ENCODE measurements at regions not wholly inside any gene's neighbourhood (a gene's known extent, or its start where the extent isn't known, plus 50 kb on each side); places are given as distances from the start of the nearest gene placed in this dataset.

DNA sequence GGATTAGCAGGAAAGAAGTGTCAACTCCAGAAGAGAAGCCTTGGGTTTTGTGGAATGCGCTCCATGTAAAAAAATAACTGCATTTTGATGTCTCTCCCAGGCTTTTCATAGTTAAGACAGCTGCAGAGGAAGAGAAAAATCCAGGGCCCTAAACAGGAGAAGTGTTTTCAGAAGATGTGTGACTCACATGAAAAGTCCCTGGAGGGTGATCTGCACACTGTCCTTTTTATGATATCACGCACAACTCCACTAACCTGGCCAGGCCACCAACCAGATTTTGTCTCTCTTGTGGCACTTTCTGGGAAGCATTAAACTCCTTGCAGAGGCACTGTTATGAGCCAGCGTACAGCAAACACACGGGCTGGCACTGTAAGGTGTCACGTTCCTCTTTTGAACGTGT lies 267.3 kb downstream of the FGF9 start:
- FAIRE-seq, result no peak
- no peak overlapping the region for H3K27ac ChIP-seq (ENCODE audit: control insufficient read depth, insufficient read depth, low read length)

DNA sequence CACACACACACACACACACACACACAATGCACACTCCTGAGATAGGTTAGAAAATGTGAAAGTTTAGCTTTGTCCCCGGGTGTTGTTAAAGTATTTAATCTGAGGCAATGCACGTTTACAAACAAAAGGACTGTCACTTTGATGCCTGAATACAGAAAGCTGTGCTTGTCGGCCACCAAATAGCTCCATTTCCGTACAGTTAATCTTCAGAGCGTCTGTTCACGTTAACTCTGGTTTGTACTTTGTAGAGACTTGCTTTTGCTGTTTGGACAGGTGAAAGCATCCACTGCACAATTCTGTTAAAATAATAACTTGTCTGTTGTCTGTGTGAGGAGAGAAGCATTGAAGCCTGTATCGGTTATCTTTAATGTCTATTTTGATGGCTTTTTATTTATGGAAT lies 267.8 kb downstream of the FGF9 start:
- Histone ChIP-seq H3K9me3 (ENCODE audit: control insufficient read depth, low read depth, low read length) (no peaks in the 10 kb centered on the region), H3K4me1 (ENCODE audit: control insufficient read depth, extremely low read depth, insufficient read depth, low read length) (no peaks in the 10 kb centered on the region), H3K4me2 (ENCODE audit: control insufficient read depth, extremely low read depth, insufficient read depth, low read depth, low read length) (no peak overlapping the region), H3K36me3 (ENCODE audit: control insufficient read depth in 2 of 2, extremely low read depth in 1 of 2, insufficient read depth in 2 of 2, low read length in 2 of 2) (no peaks in the 10 kb centered on the region), H3K4me3 (ENCODE audit: control insufficient read depth in 2 of 3, extremely low read depth in 1 of 3, insufficient read depth in 2 of 3, low read depth in 1 of 3, low read length in 3 of 3) (no peak overlapping the region), H3K27ac (ENCODE audit: control insufficient read depth, insufficient read depth, low read length) (no peak overlapping the region), H3K9ac (ENCODE audit: control insufficient read depth, extremely low read depth, insufficient read depth, low read length) (no peak overlapping the region), H2AFZ (ENCODE audit: control insufficient read depth, low read length) (no peak overlapping the region), H3K27me3 (ENCODE audit: control insufficient read depth, extremely low read depth, insufficient read depth, low read length) (no peaks in the 10 kb centered on the region), H4K20me1 (ENCODE audit: control insufficient read depth, extremely low read depth, insufficient read depth, low read length) (no peaks in the 10 kb centered on the region), H3K9me1 (ENCODE audit: control insufficient read depth, extremely low read depth, insufficient read depth, low read length) (no peaks in the 10 kb centered on the region), H3K79me2 (ENCODE audit: control insufficient read depth, insufficient read depth, low read length) (no peaks in the 10 kb centered on the region)
- dilution Hi-C loops (cut with MboI; ENCODE audit: extremely low pct_ligation_motif_present, low sequenced_read_pairs), result no loop called here
- DNase-seq (ENCODE audit: low read depth, low spot score) (no peak), FAIRE-seq (no peak)
- no peak for TF ChIP-seq EZH2 (IDR thresholded peaks at IDR 0.05; ENCODE audit: low read length)
- TF ChIP-seq, protein P1, sequence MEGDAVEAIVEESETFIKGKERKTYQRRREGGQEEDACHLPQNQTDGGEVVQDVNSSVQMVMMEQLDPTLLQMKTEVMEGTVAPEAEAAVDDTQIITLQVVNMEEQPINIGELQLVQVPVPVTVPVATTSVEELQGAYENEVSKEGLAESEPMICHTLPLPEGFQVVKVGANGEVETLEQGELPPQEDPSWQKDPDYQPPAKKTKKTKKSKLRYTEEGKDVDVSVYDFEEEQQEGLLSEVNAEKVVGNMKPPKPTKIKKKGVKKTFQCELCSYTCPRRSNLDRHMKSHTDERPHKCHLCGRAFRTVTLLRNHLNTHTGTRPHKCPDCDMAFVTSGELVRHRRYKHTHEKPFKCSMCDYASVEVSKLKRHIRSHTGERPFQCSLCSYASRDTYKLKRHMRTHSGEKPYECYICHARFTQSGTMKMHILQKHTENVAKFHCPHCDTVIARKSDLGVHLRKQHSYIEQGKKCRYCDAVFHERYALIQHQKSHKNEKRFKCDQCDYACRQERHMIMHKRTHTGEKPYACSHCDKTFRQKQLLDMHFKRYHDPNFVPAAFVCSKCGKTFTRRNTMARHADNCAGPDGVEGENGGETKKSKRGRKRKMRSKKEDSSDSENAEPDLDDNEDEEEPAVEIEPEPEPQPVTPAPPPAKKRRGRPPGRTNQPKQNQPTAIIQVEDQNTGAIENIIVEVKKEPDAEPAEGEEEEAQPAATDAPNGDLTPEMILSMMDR (optimal IDR thresholded peaks at IDR 0.05 in 1 of 3, IDR thresholded peaks at IDR 0.05 in 1 of 3, conservative IDR thresholded peaks at IDR 0.05 in 1 of 3; ENCODE audit: extremely low read depth in 1 of 3, insufficient read depth in 2 of 3, low read length in 3 of 3), result no peak

More for the DNA sequence above, 267.3 kb downstream of the FGF9 start:
- DNase-seq (ENCODE audit: low read depth, low spot score), result no peak
- no peaks in the 10 kb centered on the region for H4K20me1 ChIP-seq (ENCODE audit: control insufficient read depth, extremely low read depth, insufficient read depth, low read length)
- no peak overlapping the region for H3K4me3 ChIP-seq (ENCODE audit: control insufficient read depth in 2 of 3, extremely low read depth in 1 of 3, insufficient read depth in 2 of 3, low read depth in 1 of 3, low read length in 3 of 3)
- H3K9ac ChIP-seq (ENCODE audit: control insufficient read depth, extremely low read depth, insufficient read depth, low read length), result no peak overlapping the region
- no peaks in the 10 kb centered on the region for H3K9me1 ChIP-seq (ENCODE audit: control insufficient read depth, extremely low read depth, insufficient read depth, low read length)
- H2AFZ ChIP-seq (ENCODE audit: control insufficient read depth, low read length), result no peak overlapping the region
- no peaks in the 10 kb centered on the region for H3K79me2 ChIP-seq (ENCODE audit: control insufficient read depth, insufficient read depth, low read length)
- no peaks in the 10 kb centered on the region for H3K36me3 ChIP-seq (ENCODE audit: control insufficient read depth in 2 of 2, extremely low read depth in 1 of 2, insufficient read depth in 2 of 2, low read length in 2 of 2)
- no peak overlapping the region for H3K4me2 ChIP-seq (ENCODE audit: control insufficient read depth, extremely low read depth, insufficient read depth, low read depth, low read length)
- no peaks in the 10 kb centered on the region for H3K4me1 ChIP-seq (ENCODE audit: control insufficient read depth, extremely low read depth, insufficient read depth, low read length)
- TF ChIP-seq, protein P1 (optimal IDR thresholded peaks at IDR 0.05 in 1 of 3, IDR thresholded peaks at IDR 0.05 in 1 of 3, conservative IDR thresholded peaks at IDR 0.05 in 1 of 3; ENCODE audit: extremely low read depth in 1 of 3, insufficient read depth in 2 of 3, low read length in 3 of 3), result no peak
- TF ChIP-seq EZH2 (IDR thresholded peaks at IDR 0.05; ENCODE audit: low read length), result no peak
- no peaks in the 10 kb centered on the region for H3K9me3 ChIP-seq (ENCODE audit: control insufficient read depth, low read depth, low read length)
- no peaks in the 10 kb centered on the region for H3K27me3 ChIP-seq (ENCODE audit: control insufficient read depth, extremely low read depth, insufficient read depth, low read length)
- dilution Hi-C loops (cut with MboI; ENCODE audit: extremely low pct_ligation_motif_present, low sequenced_read_pairs), result no loop called here

All from keratinocyte (primary cell).